Activated naive CD4-positive, alpha-beta T cell treated with anti-CD3 and anti-CD28 coated beads, Interleukin-2, amount 50 U/mL, for 24 hours (primary cell): ENCODE measurements at regions not wholly inside any gene's neighbourhood (a gene's known extent, or its start where the extent isn't known, plus 50 kb on each side); places are given as distances from the start of the nearest gene placed in this dataset.

ENCODE experiments used
- H3K27ac Mint-ChIP-seq: one replicate; pipeline ENCODE4 v1.8.0; 2021; ENCODE audit warnings: mild to moderate bottlenecking, mixed read lengths
- H3K27me3 Mint-ChIP-seq: one replicate; pipeline ENCODE4 v1.8.0; 2021; ENCODE audit warnings: mixed read lengths
- H3K36me3 Mint-ChIP-seq: one replicate; pipeline ENCODE4 v1.8.0; 2021; ENCODE audit warnings: mixed read lengths
- H3K4me1 Mint-ChIP-seq: one replicate; pipeline ENCODE4 v1.8.0; 2021; ENCODE audit warnings: mixed read lengths
- H3K4me3 Mint-ChIP-seq: one replicate; pipeline ENCODE4 v1.8.0; 2021; ENCODE audit warnings: mild to moderate bottlenecking, mixed read lengths
- H3K9me3 Mint-ChIP-seq: one replicate; pipeline ENCODE4 v1.8.0; 2021; ENCODE audit warnings: mixed read lengths

GRCh38 chr10:21176934-21177480, 279.9 kb upstream of the NEBL start:
- no peak overlapping the region for H3K4me3 Mint-ChIP-seq
- no peak overlapping the region for H3K27ac Mint-ChIP-seq
- H3K36me3 Mint-ChIP-seq, result no peaks in the 10 kb centered on the region
- H3K9me3 Mint-ChIP-seq, result no peaks in the 10 kb centered on the region
- H3K27me3 Mint-ChIP-seq, result peaks cover 36% of the 10 kb centered on the region
- H3K4me1 Mint-ChIP-seq, result peaks cover 12% of the 10 kb centered on the region

GRCh38 chr10:21175797-21176196, 278.7 kb upstream of the NEBL start:
- Mint-ChIP-seq H3K27me3 (peaks cover 41% of the 10 kb centered on the region), H3K9me3 (no peaks in the 10 kb centered on the region), H3K4me3 (no peak overlapping the region), H3K36me3 (no peaks in the 10 kb centered on the region), H3K4me1 (peaks cover 12% of the 10 kb centered on the region), H3K27ac (no peak overlapping the region)

GRCh38 chr10:21174715-21175495, 277.8 kb upstream of the NEBL start:
- Mint-ChIP-seq H3K27me3 (peaks cover 43% of the 10 kb centered on the region), H3K4me3 (peak overlapping the region; percentile 60), H3K36me3 (no peaks in the 10 kb centered on the region), H3K4me1 (peaks cover 12% of the 10 kb centered on the region), H3K27ac (no peak overlapping the region), H3K9me3 (no peaks in the 10 kb centered on the region)

GRCh38 chr10:21173802-21174714, 276.9 kb upstream of the NEBL start:
- Mint-ChIP-seq H3K9me3 (no peaks in the 10 kb centered on the region), H3K27ac (no peak overlapping the region), H3K27me3 (peaks cover 44% of the 10 kb centered on the region), H3K4me3 (peak overlapping the region; percentile 60), H3K36me3 (no peaks in the 10 kb centered on the region), H3K4me1 (peaks cover 12% of the 10 kb centered on the region)

GRCh38 chr10:21172930-21173801, 276.1 kb upstream of the NEBL start:
- Mint-ChIP-seq H3K36me3 (no peaks in the 10 kb centered on the region), H3K4me3 (peak overlapping the region; percentile 33), H3K27me3 (peaks cover 45% of the 10 kb centered on the region), H3K27ac (no peak overlapping the region), H3K9me3 (no peaks in the 10 kb centered on the region), H3K4me1 (peaks cover 12% of the 10 kb centered on the region)

- no peak overlapping the region for H3K27ac Mint-ChIP-seq
- peaks cover 12% of the 10 kb centered on the region for H3K4me1 Mint-ChIP-seq
- H3K9me3 Mint-ChIP-seq, result no peaks in the 10 kb centered on the region
- H3K27me3 Mint-ChIP-seq, result peaks cover 38% of the 10 kb centered on the region
- no peak overlapping the region for H3K4me3 Mint-ChIP-seq
- H3K36me3 Mint-ChIP-seq, result no peaks in the 10 kb centered on the region
Measured at GRCh38 chr10:21172542-21172929, 275.4 kb upstream of the NEBL start.

GRCh38 chr10:21171936-21172541, 274.9 kb upstream of the NEBL start:
- no peaks in the 10 kb centered on the region for H3K36me3 Mint-ChIP-seq
- H3K27ac Mint-ChIP-seq, result no peak overlapping the region
- peaks cover 12% of the 10 kb centered on the region for H3K4me1 Mint-ChIP-seq
- H3K4me3 Mint-ChIP-seq, result no peak overlapping the region
- H3K27me3 Mint-ChIP-seq, result peaks cover 37% of the 10 kb centered on the region
- H3K9me3 Mint-ChIP-seq, result no peaks in the 10 kb centered on the region

GRCh38 chr10:21171197-21171935, 274.3 kb upstream of the NEBL start:
- peaks cover 33% of the 10 kb centered on the region for H3K27me3 Mint-ChIP-seq
- no peaks in the 10 kb centered on the region for H3K9me3 Mint-ChIP-seq
- no peak overlapping the region for H3K27ac Mint-ChIP-seq
- no peaks in the 10 kb centered on the region for H3K36me3 Mint-ChIP-seq
- no peak overlapping the region for H3K4me3 Mint-ChIP-seq
- peaks cover 12% of the 10 kb centered on the region for H3K4me1 Mint-ChIP-seq

- no peak overlapping the region for H3K27ac Mint-ChIP-seq
Measured at GRCh38 chr10:21170216-21170615, 273.1 kb upstream of the NEBL start.

GRCh38 chr10:21169271-21169670, 272.2 kb upstream of the NEBL start:
- Mint-ChIP-seq H3K27ac (no peak overlapping the region), H3K4me1 (peaks cover 4% of the 10 kb centered on the region), H3K9me3 (no peaks in the 10 kb centered on the region), H3K36me3 (no peaks in the 10 kb centered on the region), H3K27me3 (peaks cover 19% of the 10 kb centered on the region), H3K4me3 (no peak overlapping the region)

More at GRCh38 chr10:21170216-21170615, 273.1 kb upstream of the NEBL start:
- Mint-ChIP-seq H3K36me3 (no peaks in the 10 kb centered on the region), H3K27me3 (peaks cover 26% of the 10 kb centered on the region), H3K9me3 (no peaks in the 10 kb centered on the region), H3K4me3 (no peak overlapping the region), H3K4me1 (peaks cover 12% of the 10 kb centered on the region)

GRCh38 chr10:21167288-21168010, 270.3 kb upstream of the NEBL start:
- Mint-ChIP-seq H3K9me3 (no peaks in the 10 kb centered on the region), H3K27me3 (peaks cover 14% of the 10 kb centered on the region), H3K36me3 (no peaks in the 10 kb centered on the region), H3K4me1 (peaks cover 4% of the 10 kb centered on the region), H3K4me3 (no peak overlapping the region), H3K27ac (no peak overlapping the region)

- Mint-ChIP-seq H3K27ac (no peak overlapping the region), H3K27me3 (peaks cover 12% of the 10 kb centered on the region), H3K4me3 (no peak overlapping the region), H3K4me1 (no peaks in the 10 kb centered on the region), H3K9me3 (peaks cover under 1% of the 10 kb centered on the region), H3K36me3 (no peaks in the 10 kb centered on the region)
Measured at GRCh38 chr10:21166557-21167287, 269.6 kb upstream of the NEBL start.

GRCh38 chr10:21165489-21165888, 268.4 kb upstream of the NEBL start:
- H3K27ac Mint-ChIP-seq, result no peak overlapping the region

More at GRCh38 chr10:21165489-21165888, 268.4 kb upstream of the NEBL start:
- Mint-ChIP-seq H3K4me3 (no peak overlapping the region), H3K27me3 (peaks cover 6% of the 10 kb centered on the region), H3K9me3 (peaks cover 6% of the 10 kb centered on the region), H3K4me1 (no peaks in the 10 kb centered on the region), H3K36me3 (no peaks in the 10 kb centered on the region)
